K562 (cell line): ENCODE measurements at regions not wholly inside any gene's neighbourhood (a gene's known extent, or its start where the extent isn't known, plus 50 kb on each side); places are given as distances from the start of the nearest gene placed in this dataset.

Source experiments
- ATAC-seq: fragments of 200-7000 bp; cut with Tn5 transposase; 3 replicates; pipeline ENCODE4 v1.9.1; 2020; ENCODE audit warnings: moderate library complexity
- BruUV-seq: library from RNA; stranded (reverse); fragments of 400-500 nt; replicated peaks from 2 replicates; lab custom pipeline; 2021; lab: Mats Ljungman, UMichigan
- CTCF ChIA-PET: fragments of 300-600 bp; formaldehyde crosslinking; extraction: SDS; loops from one replicate; lab custom pipeline; 2021; ENCODE audit warnings: low intra/inter-chr PET ratio; lab: Yijun Ruan, JAX
- POLR2A ChIA-PET: fragments of 300-600, 350-650 bp; sonication (Branson Sonifier 250); formaldehyde crosslinking; extraction: SDS; loops from one replicate; lab custom pipeline; 2021; ENCODE audit warnings: antibody characterized with exemption, inconsistent platforms; lab: Yijun Ruan, JAX
- DNase-seq, 4 experiments: peaks; one replicate each; pipeline versions ENCODE4 v3.0.0 to v3.0.0-alpha.2; 2011 to 2018; ENCODE audit warnings: low spot score in 3 of 4, mixed read lengths in 3 of 4; ENCODE audit errors: extremely low read depth in 1 of 4
- FAIRE-seq: peaks from 2 replicates; lab custom pipeline; 2011; peaks lifted over from hg19 to GRCh38; lab: Jason Lieb, UNC
- H2AFZ ChIP-seq: 2 replicates; pipeline ENCODE4 v1.6.0; 2011; ENCODE audit warnings: low read depth, low read length, control low read depth, inconsistent platforms
- H3K27ac ChIP-seq: fragments of 200-600 bp; 3 replicates; pipeline ENCODE4 v1.8.0; 2011; ENCODE audit warnings: low read depth, mild to moderate bottlenecking, control low read depth, inconsistent platforms, low read length, moderate library complexity, mixed read lengths; ENCODE audit errors: extremely low read depth
- H3K27me3 ChIP-seq, 2 experiments: fragments of 300-600 bp in 1 of 2; 2 replicates in 1 of 2; 3 replicates in 1 of 2; pipeline versions ENCODE4 v1.6.0 to v1.8.0; 2011; ENCODE audit warnings: inconsistent platforms in 2 of 2, low read length in 2 of 2, mild to moderate bottlenecking in 1 of 2, mixed read lengths in 1 of 2, moderate library complexity in 1 of 2; ENCODE audit not compliant: control insufficient read depth in 2 of 2, insufficient read depth in 2 of 2
- H3K36me3 ChIP-seq: fragments of 300-600 bp; 3 replicates; pipeline ENCODE4 v1.8.0; 2011; ENCODE audit warnings: mild to moderate bottlenecking, low read length, inconsistent platforms; ENCODE audit not compliant: control insufficient read depth, insufficient read depth
- H3K4me1 ChIP-seq, 2 experiments: fragments of 200-600 bp in 1 of 2; replicated peaks in 1 of 2; 2 replicates in 1 of 2; 3 replicates in 1 of 2; pipeline versions ENCODE4 v1.5.1 to v1.8.0; 2011; ENCODE audit warnings: inconsistent platforms in 2 of 2, low read length in 2 of 2, mild to moderate bottlenecking in 1 of 2, mixed read lengths in 1 of 2, moderate library complexity in 1 of 2; ENCODE audit not compliant: control insufficient read depth in 2 of 2, insufficient read depth in 2 of 2
- H3K4me2 ChIP-seq: 2 replicates; pipeline ENCODE4 v1.6.1; 2011; ENCODE audit warnings: low read length, control low read depth, inconsistent platforms, mixed read lengths; ENCODE audit not compliant: insufficient read depth
- H3K4me3 ChIP-seq: fragments of 200-600 bp; sonication (generic), shearing (Covaris generic); 2 replicates; pipeline ENCODE4 v1.5.1; 2016; ENCODE audit warnings: control low read depth, inconsistent platforms
- H3K79me2 ChIP-seq: fragments of 200-600 bp; 3 replicates; pipeline ENCODE4 v1.8.0; 2011; ENCODE audit warnings: low read length, inconsistent platforms; ENCODE audit not compliant: control insufficient read depth, insufficient read depth
- H3K9ac ChIP-seq, 2 experiments: 2 replicates each; pipeline versions ENCODE4 v1.6.0 to v1.6.1; 2011; ENCODE audit warnings: low read depth in 2 of 2, low read length in 2 of 2, control low read depth in 1 of 2, inconsistent platforms in 1 of 2, mild to moderate bottlenecking in 1 of 2, mixed read lengths in 1 of 2; ENCODE audit not compliant: insufficient read depth in 1 of 2
- H3K9me1 ChIP-seq: one replicate; pipeline ENCODE4 v1.6.0; 2011; ENCODE audit warnings: inconsistent platforms, mild to moderate bottlenecking, low read length, moderate library complexity; ENCODE audit not compliant: control insufficient read depth, insufficient read depth
- H3K9me3 ChIP-seq: replicated peaks from 2 replicates; pipeline ENCODE4 v1.5.1; 2011; ENCODE audit warnings: low read depth, low read length, inconsistent platforms; ENCODE audit not compliant: control insufficient read depth, insufficient read depth
- H4K20me1 ChIP-seq: replicated peaks from 2 replicates; pipeline ENCODE4 v1.6.1; 2011; ENCODE audit warnings: low read length, inconsistent platforms, mixed read lengths; ENCODE audit not compliant: control insufficient read depth, insufficient read depth
- ARHGAP35 ChIP-seq: fragments of 450-650 bp; IDR thresholded peaks from 2 replicates; pipeline ENCODE4 v1.6.1; 2018; ENCODE audit not compliant: partially characterized antibody
- C11orf30 ChIP-seq: fragments of 450-650 bp; IDR thresholded peaks from 2 replicates; pipeline ENCODE4 v1.6.1; 2016; ENCODE audit warnings: low read depth, mild to moderate bottlenecking
- CREBBP ChIP-seq: IDR thresholded peaks from one replicate; pipeline ENCODE4 v1.6.1; 2012; ENCODE audit warnings: low read depth, mild to moderate bottlenecking, control low read depth, inconsistent platforms, low read length
- CTCF ChIP-seq, 3 experiments: IDR thresholded peaks in 2 of 3; conservative IDR thresholded peaks in 1 of 3; 2 replicates each; pipeline ENCODE4 v1.5.1; 2011 to 2012; ENCODE audit warnings: low read length in 3 of 3, mild to moderate bottlenecking in 3 of 3, control low read depth in 2 of 3, improper control_type of control experiment in 1 of 3, inconsistent platforms in 1 of 3, low read depth in 1 of 3, mixed read lengths in 1 of 3, moderate library complexity in 1 of 3; ENCODE audit not compliant: insufficient read depth in 2 of 3
- ESRRA ChIP-seq: fragments of 450-650 bp; IDR thresholded peaks from 2 replicates; pipeline ENCODE4 v1.6.1; 2014; ENCODE audit warnings: low read depth, mild to moderate bottlenecking, moderate library complexity, borderline replicate concordance
- FOS ChIP-seq: IDR thresholded peaks from 3 replicates; pipeline ENCODE4 v1.6.1; 2011; ENCODE audit not compliant: insufficient read length; ENCODE audit errors: extremely low read depth
- L3MBTL2 ChIP-seq: fragments of 450-650 bp; IDR thresholded peaks from 2 replicates; pipeline ENCODE4 v1.6.1; 2016; ENCODE audit warnings: mild to moderate bottlenecking, moderate library complexity
- MYNN ChIP-seq, 2 experiments: sonication (generic); formaldehyde crosslinking in 1 of 2; IDR thresholded peaks; 2 replicates each; pipeline versions ENCODE4 v1.5.0 to v1.6.1; 2016 to 2020; ENCODE audit warnings: antibody characterized with exemption in 1 of 2, missing genetic modification reagents in 1 of 2
- NR3C1 ChIP-seq: sonication (generic); formaldehyde crosslinking; IDR thresholded peaks from 2 replicates; pipeline ENCODE4 v1.8.1; 2022; ENCODE audit warnings: missing genetic modification reagents
- PTBP1 ChIP-seq: fragments of 200-400 bp; formaldehyde crosslinking; IDR thresholded peaks from 2 replicates; pipeline ENCODE4 v1.6.1; 2017; ENCODE audit warnings: low read depth, low read length
- RFX1 ChIP-seq: fragments of 450-650 bp; IDR thresholded peaks from 2 replicates; pipeline ENCODE4 v1.6.1; 2016; ENCODE audit warnings: mild to moderate bottlenecking, moderate library complexity
- SETDB1 ChIP-seq: IDR thresholded peaks from one replicate; pipeline ENCODE4 v1.6.1; 2012; ENCODE audit warnings: low read length, control low read depth, inconsistent platforms
- ZBTB12 ChIP-seq: fragments of 250-450 bp; sonication (Bioruptor Pico); IDR thresholded peaks from 2 replicates; pipeline ENCODE4 v1.4.0; 2020
- ZBTB7A ChIP-seq: IDR thresholded peaks from 2 replicates; pipeline ENCODE4 v1.6.1; 2011; ENCODE audit warnings: low read depth, mild to moderate bottlenecking, low read length, moderate library complexity, borderline replicate concordance; ENCODE audit not compliant: control insufficient read depth
- ZNF316 ChIP-seq: fragments of 450-650 bp; IDR thresholded peaks from 2 replicates; pipeline ENCODE4 v1.6.1; 2016
- WGBS: fragments of 100-300 bp; shearing (Covaris generic); methylation state at CpG from one replicate; pipeline ENCODE4 v1.1.6; 2016; ENCODE audit warnings: low coverage, mixed read lengths; ENCODE audit not compliant: insufficient coverage; ENCODE audit errors: missing lambda C conversion rate; 5-methylcytosine and 5-hydroxymethylcytosine counted together
- in situ Hi-C: fragments of 300-500 bp; cut with MboI; formaldehyde crosslinking; loops from 4 replicates; pipeline ENCODE4 v1.15.0; 2018; ENCODE audit warnings: inconsistent platforms, mixed read lengths
- intact Hi-C: fragments of 100-400 bp; cut with micrococcal nuclease; formaldehyde crosslinking; loops from 2 replicates; pipeline ENCODE4 v1.14.2; 2022

- TF ChIP-seq ZNF316 (peak; percentile 69), C11orf30 (0 out of 2 replicates have a peak, but pooled peaks have one; percentile 8), ZBTB12 (no peak), NR3C1 (CRISPR knock-in tag) (no peak)
Observed at GRCh38 chr2:150710041-150710440, 222.6 kb upstream of the RND3 start (continued).

- Histone ChIP-seq H3K4me1 (no peaks in the 10 kb centered on the region), H3K9me1 (no peaks in the 10 kb centered on the region), H3K4me3 (no peak overlapping the region), H3K9ac (no peak overlapping the region), H2AFZ (no peak overlapping the region), H4K20me1 (no peaks in the 10 kb centered on the region), H3K79me2 (no peaks in the 10 kb centered on the region), H3K36me3 (no peaks in the 10 kb centered on the region), H3K27ac (no peak overlapping the region), H3K9me3 (no peaks in the 10 kb centered on the region), H3K4me2 (no peak overlapping the region), H3K27me3 (no peaks in the 10 kb centered on the region)
- intact Hi-C loops: no loop called here
- DNase-seq: no peak
- WGBS: 2% methylated on average over 2 of the region's 2 CpGs
- in situ Hi-C loops: no loop called here
- POLR2A ChIA-PET: interaction anchor here (0.6 kb wide), 1 partner anchor 76 kb away, joined by 5 read pairs; no protein-coding TSS in a partner anchor
- no peak for ATAC-seq
- CTCF ChIA-PET: no interaction called here
- FAIRE-seq: no peak
- no TSS peak for BruUV-seq
- TF ChIP-seq MYNN (IDR thresholded peaks at IDR 0.05): no peak
- no peak for TF ChIP-seq MYNN (CRISPR knock-in tag; IDR thresholded peaks at IDR 0.05)
- no peak for TF ChIP-seq FOS
- TF ChIP-seq ESRRA: no peak
- TF ChIP-seq RFX1: no peak
- TF ChIP-seq SETDB1: no peak
- no peak for TF ChIP-seq CREBBP
- no peak for TF ChIP-seq ARHGAP35
- TF ChIP-seq PTBP1: no peak
- TF ChIP-seq L3MBTL2: no peak
- TF ChIP-seq ZBTB7A: no peak
- TF ChIP-seq CTCF (IDR thresholded peaks at IDR 0.05 in 2 of 3, conservative IDR thresholded peaks at IDR 0.05 in 1 of 3; ENCODE audit: insufficient read depth in 2 of 3, low read depth in 1 of 3, low read length in 3 of 3): no peak
Observed at GRCh38 chr2:150706561-150706960, 219.1 kb upstream of the RND3 start.
